ENCODE measurements at regions not wholly inside any gene's neighbourhood (a gene's known extent, or its start where the extent isn't known, plus 50 kb on each side); places are given as distances from the start of the nearest gene placed in this dataset.

DNA sequence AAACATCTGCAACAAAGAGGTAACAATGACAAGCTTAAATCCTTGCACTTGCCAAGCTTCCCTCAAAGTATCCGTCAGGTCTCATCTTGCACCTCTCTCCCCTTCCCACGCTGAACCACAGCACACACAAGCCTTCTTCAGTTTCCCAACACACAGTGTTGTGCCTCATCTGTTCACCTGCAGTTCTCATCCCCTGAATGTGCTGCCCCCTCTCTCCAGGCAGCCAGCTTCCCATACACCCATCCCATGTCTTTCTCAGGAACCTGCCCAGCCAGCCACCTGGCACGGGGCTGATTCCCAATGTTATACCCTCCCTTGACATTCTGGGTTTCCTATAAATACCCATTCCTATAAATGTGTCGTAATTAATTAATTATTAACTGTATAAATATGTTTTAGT is 314.8 kb downstream of the PRELID2 start:
- no peak for TF ChIP-seq CTCF (conservative IDR thresholded peaks at IDR 0.05; ENCODE audit: low read length)
- TF ChIP-seq EZH2phosphoT487 (IDR thresholded peaks at IDR 0.05; ENCODE audit: borderline replicate concordance): no peak
